ENCODE measurements at regions not wholly inside any gene's neighbourhood (a gene's known extent, or its start where the extent isn't known, plus 50 kb on each side); places are given as distances from the start of the nearest gene placed in this dataset.
A peak's percentile ranks its signal among the peaks of the same experiment; 100 is the strongest.
"Not testable (repeated sequence)": the region's sequence is repeated elsewhere in the genome, so short reads cannot be mapped to it uniquely, and the experiment has no call there.

GRCh38 chr7:121560267-121560990 lies 164.3 kb upstream of the FAM3C start:
- DNase-seq = no peak

- DNase-seq = no peak
Measured at GRCh38 chr7:121558288-121558687, 162.2 kb upstream of the FAM3C start.

GRCh38 chr7:121557034-121557892 lies 161.2 kb upstream of the FAM3C start:
- no peak for DNase-seq

- DNase-seq = no peak
Measured at GRCh38 chr7:121555558-121555957, 159.4 kb upstream of the FAM3C start.

GRCh38 chr7:121547544-121548092 lies 151.5 kb upstream of the FAM3C start:
- peak; percentile 55 for DNase-seq

GRCh38 chr7:121546632-121547543 lies 150.8 kb upstream of the FAM3C start:
- no peak for DNase-seq

- DNase-seq = no peak
Measured at GRCh38 chr7:121545418-121545817, 149.3 kb upstream of the FAM3C start.

- no peak for DNase-seq
Measured at GRCh38 chr7:121544726-121545125, 148.6 kb upstream of the FAM3C start.

- no peak for DNase-seq
Measured at GRCh38 chr7:121544238-121544637, 148.1 kb upstream of the FAM3C start.

GRCh38 chr7:121541457-121541856 lies 145.3 kb upstream of the FAM3C start:
- DNase-seq = no peak

GRCh38 chr7:121540138-121540537 lies 144.0 kb upstream of the FAM3C start:
- no peak for DNase-seq

- no peak for DNase-seq
Measured at GRCh38 chr7:121537031-121537430, 140.9 kb upstream of the FAM3C start.

GRCh38 chr7:121531175-121532070 lies 135.3 kb upstream of the FAM3C start:
- no peak for DNase-seq

GRCh38 chr7:121530227-121531174 lies 134.4 kb upstream of the FAM3C start:
- no peak for DNase-seq

GRCh38 chr7:121529003-121529402 lies 132.9 kb upstream of the FAM3C start:
- DNase-seq = no peak

- DNase-seq = not testable (repeated sequence)
Measured at GRCh38 chr7:121526210-121526609, 130.1 kb upstream of the FAM3C start.

GRCh38 chr7:121525155-121525819 lies 129.2 kb upstream of the FAM3C start:
- no peak for DNase-seq

GRCh38 chr7:121521711-121522400 lies 125.7 kb upstream of the FAM3C start:
- DNase-seq = no peak

- no peak for DNase-seq
Measured at GRCh38 chr7:121520911-121521310, 124.8 kb upstream of the FAM3C start.
